Esophagus muscularis mucosa (tissue), 3 donors: ENCODE measurements at regions not wholly inside any gene's neighbourhood (a gene's known extent, or its start where the extent isn't known, plus 50 kb on each side); places are given as distances from the start of the nearest gene placed in this dataset.

ENCODE experiments used
- POLR2A ChIP-seq: fragments of 450-650 bp; IDR thresholded peaks from one replicate; pipeline ENCODE4 v1.6.1; 2017; ENCODE audit warnings: antibody characterized with exemption, moderate library complexity, mild to moderate bottlenecking, low read depth
- POLR2AphosphoS5 ChIP-seq, 2 donors: sonication (generic); formaldehyde crosslinking; IDR thresholded peaks; one replicate each; pipeline ENCODE4 v1.6.1; 2017; ENCODE audit warnings: antibody characterized with exemption in 2 of 2
- TF ChIP-seq, protein P1 (sequence below), 3 experiments: fragments of 200-600 bp in 2 of 3; fragments of 450-650 bp in 1 of 3; sonication (generic) in 2 of 3; IDR thresholded peaks; one replicate each; pipeline ENCODE4 v1.5.1; 2017 to 2019; ENCODE audit warnings: antibody characterized with exemption in 3 of 3, mild to moderate bottlenecking in 2 of 3, moderate library complexity in 1 of 3

DNA sequence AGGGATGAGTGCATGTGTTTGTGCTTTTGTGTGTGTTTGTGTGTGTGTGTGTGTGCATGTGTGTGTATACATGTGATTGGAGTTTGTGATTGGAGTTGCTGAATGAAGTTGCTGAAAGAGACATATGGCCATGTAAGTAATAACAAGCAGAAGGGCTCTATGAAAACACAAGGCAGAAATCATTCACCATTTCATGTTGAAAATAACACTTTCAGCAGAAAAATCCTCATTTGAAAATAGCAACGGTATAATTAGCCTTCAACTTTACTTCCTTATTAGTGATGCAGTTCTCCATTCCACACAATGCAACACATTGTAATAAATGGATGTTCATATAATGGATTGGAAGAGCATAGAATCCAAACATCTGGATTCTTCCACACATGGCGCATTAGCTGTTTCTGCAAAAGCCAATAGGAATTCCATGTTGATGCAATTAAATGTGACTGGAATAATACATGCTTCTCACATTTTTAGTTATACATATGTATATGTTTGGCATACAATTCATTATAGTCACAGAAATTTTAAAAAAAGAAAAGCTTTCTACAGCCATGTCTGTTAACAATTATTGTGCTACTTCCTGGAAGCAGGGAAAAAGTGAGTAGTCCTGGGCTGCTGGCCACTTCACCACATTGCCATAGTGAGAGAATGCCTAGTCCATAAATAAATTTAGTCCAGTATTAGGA lies 538.0 kb downstream of the LTN1 start:
- TF ChIP-seq, protein P1, sequence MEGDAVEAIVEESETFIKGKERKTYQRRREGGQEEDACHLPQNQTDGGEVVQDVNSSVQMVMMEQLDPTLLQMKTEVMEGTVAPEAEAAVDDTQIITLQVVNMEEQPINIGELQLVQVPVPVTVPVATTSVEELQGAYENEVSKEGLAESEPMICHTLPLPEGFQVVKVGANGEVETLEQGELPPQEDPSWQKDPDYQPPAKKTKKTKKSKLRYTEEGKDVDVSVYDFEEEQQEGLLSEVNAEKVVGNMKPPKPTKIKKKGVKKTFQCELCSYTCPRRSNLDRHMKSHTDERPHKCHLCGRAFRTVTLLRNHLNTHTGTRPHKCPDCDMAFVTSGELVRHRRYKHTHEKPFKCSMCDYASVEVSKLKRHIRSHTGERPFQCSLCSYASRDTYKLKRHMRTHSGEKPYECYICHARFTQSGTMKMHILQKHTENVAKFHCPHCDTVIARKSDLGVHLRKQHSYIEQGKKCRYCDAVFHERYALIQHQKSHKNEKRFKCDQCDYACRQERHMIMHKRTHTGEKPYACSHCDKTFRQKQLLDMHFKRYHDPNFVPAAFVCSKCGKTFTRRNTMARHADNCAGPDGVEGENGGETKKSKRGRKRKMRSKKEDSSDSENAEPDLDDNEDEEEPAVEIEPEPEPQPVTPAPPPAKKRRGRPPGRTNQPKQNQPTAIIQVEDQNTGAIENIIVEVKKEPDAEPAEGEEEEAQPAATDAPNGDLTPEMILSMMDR (IDR thresholded peaks at IDR 0.05): no peak
- TF ChIP-seq POLR2AphosphoS5 (IDR thresholded peaks at IDR 0.05) (no peak), POLR2A (no peak)
